NCI-H345 (cell line): ENCODE measurements at regions not wholly inside any gene's neighbourhood (a gene's known extent, or its start where the extent isn't known, plus 50 kb on each side); places are given as distances from the start of the nearest gene placed in this dataset.
"Not testable (repeated sequence)": the region's sequence is repeated elsewhere in the genome, so short reads cannot be mapped to it uniquely, and the experiment has no call there.

ENCODE experiments used
- DNase-seq: peaks from one replicate; lab custom pipeline; 2025; lab: John Stamatoyannopoulos, UW

GRCh38 chr21:22174746-22175145, 1176.5 kb downstream of the NCAM2 start:
- no peak for DNase-seq

GRCh38 chr21:22189278-22189677, 1191.1 kb downstream of the NCAM2 start:
- no peak for DNase-seq

GRCh38 chr21:22191581-22191980, 1193.4 kb downstream of the NCAM2 start:
- DNase-seq, result no peak

- no peak for DNase-seq
Measured at GRCh38 chr21:22192766-22193165, 1194.6 kb downstream of the NCAM2 start.

- DNase-seq, result not testable (repeated sequence)
Measured at GRCh38 chr21:22194986-22195385, 1196.8 kb downstream of the NCAM2 start.

- DNase-seq, result no peak
Measured at GRCh38 chr21:22200378-22201092, 1202.3 kb downstream of the NCAM2 start.

- no peak for DNase-seq
Measured at GRCh38 chr21:22201126-22201525, 1202.9 kb downstream of the NCAM2 start.

GRCh38 chr21:22201669-22202068, 1203.5 kb downstream of the NCAM2 start:
- no peak for DNase-seq

- no peak for DNase-seq
Measured at GRCh38 chr21:22209304-22209700, 1211.1 kb downstream of the NCAM2 start.

GRCh38 chr21:22211943-22212342, 1213.7 kb downstream of the NCAM2 start:
- DNase-seq, result no peak

GRCh38 chr21:22223385-22223784, 1225.2 kb downstream of the NCAM2 start:
- no peak for DNase-seq

- no peak for DNase-seq
Measured at GRCh38 chr21:22224261-22224660, 1226.1 kb downstream of the NCAM2 start.

GRCh38 chr21:22225299-22225698, 1227.1 kb downstream of the NCAM2 start:
- DNase-seq, result no peak

GRCh38 chr21:22231013-22231412, 1232.8 kb downstream of the NCAM2 start:
- DNase-seq, result no peak

GRCh38 chr21:22235866-22236590, 1237.8 kb downstream of the NCAM2 start:
- no peak for DNase-seq

- DNase-seq, result no peak
Measured at GRCh38 chr21:22244516-22244915, 1246.3 kb downstream of the NCAM2 start.

GRCh38 chr21:22250355-22250754, 1252.1 kb downstream of the NCAM2 start:
- no peak for DNase-seq

- no peak for DNase-seq
Measured at GRCh38 chr21:22253761-22254160, 1255.6 kb downstream of the NCAM2 start.

- DNase-seq, result no peak
Measured at GRCh38 chr21:22258821-22259220, 1260.6 kb downstream of the NCAM2 start.

- no peak for DNase-seq
Measured at GRCh38 chr21:22260274-22260673, 1262.1 kb downstream of the NCAM2 start.

GRCh38 chr21:22263890-22264289, 1265.7 kb downstream of the NCAM2 start:
- DNase-seq, result no peak

- DNase-seq, result no peak
Measured at GRCh38 chr21:22277341-22277740, 1279.1 kb downstream of the NCAM2 start.

GRCh38 chr21:22278366-22278765, 1280.2 kb downstream of the NCAM2 start:
- DNase-seq, result no peak

GRCh38 chr21:22280851-22281250, 1282.6 kb downstream of the NCAM2 start:
- no peak for DNase-seq
